ENCODE measurements at regions not wholly inside any gene's neighbourhood (a gene's known extent, or its start where the extent isn't known, plus 50 kb on each side); places are given as distances from the start of the nearest gene placed in this dataset.
"Not testable (repeated sequence)": the region's sequence is repeated elsewhere in the genome, so short reads cannot be mapped to it uniquely, and the experiment has no call there.

DNA sequence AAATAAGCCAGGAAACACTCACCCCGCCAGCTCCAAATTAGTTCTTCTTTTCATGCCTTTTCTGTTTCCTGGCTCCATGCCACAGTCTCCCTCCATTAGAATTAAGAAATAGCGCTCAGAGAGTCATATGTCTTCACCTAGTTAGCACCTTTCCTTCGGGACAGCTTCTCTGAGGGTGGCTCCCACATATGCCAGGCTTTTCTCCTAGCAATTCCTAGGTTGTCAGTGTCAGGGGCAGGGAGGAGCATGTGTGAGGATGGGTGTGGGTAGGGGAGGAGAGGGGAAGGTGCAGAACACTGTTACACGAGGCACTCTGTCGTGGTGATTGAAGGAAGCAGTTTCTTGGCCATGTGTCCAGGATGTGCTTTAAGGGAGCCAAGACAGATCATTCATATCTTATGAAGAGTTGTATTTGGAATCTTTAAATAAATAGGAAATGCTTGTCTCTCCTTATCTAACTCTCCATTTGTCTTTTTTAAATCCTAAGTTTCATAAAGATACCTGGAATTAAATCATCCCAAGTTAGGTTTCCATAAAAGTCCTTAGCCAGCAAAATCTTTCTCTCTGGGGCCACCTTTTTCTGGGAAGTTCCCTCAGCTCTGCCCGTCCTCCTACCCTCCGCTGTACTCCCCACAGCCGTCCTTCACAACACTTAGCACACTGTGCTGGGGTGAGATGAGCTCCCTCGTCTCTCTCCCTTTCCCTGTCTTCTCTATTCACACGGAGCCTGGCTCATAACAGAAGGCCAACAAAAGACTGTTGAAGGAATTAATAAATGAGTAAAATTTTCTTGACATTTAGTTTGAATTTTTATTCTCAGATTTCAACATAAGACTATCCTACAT is 361.0 kb downstream of the CD83 start:
- intact Hi-C loops (cut with micrococcal nuclease): no loop called here
- peaks cover 0 to 4% of the 10 kb centered on the region in 2 donors for H3K36me3 Mint-ChIP-seq
- H3K9me3 Mint-ChIP-seq: peaks cover 3 to 12% (median 5%) of the 10 kb centered on the region in 8 donors

GRCh38 chr6:14481946-14482345 is 364.4 kb downstream of the CD83 start:
- H3K4me3 ChIP-seq (ENCODE audit: low read length in 2 of 2); H3K27me3 Mint-ChIP-seq; CTCF ChIA-PET (ENCODE audit: partially characterized antibody); H3K27ac Mint-ChIP-seq; H3K4me1 ChIP-seq (ENCODE audit: insufficient read depth, low read length); POLR2A ChIA-PET (ENCODE audit: partially characterized antibody); H3K36me3 ChIP-seq (ENCODE audit: insufficient read depth, low read length); H3K27me3 ChIP-seq (ENCODE audit: insufficient read depth, low read length); H3K9me3 ChIP-seq (ENCODE audit: control insufficient read depth in 1 of 2, low read length in 2 of 2); H3K4me3 Mint-ChIP-seq; DNase-seq; H3K4me1 Mint-ChIP-seq; intact Hi-C loops (cut with micrococcal nuclease); H3K27ac ChIP-seq (ENCODE audit: low read depth, low read length); H3K36me3 Mint-ChIP-seq: not testable (repeated sequence)
- H3K9me3 Mint-ChIP-seq: peaks cover 3 to 17% (median 6%) of the 10 kb centered on the region in 8 donors

More for the DNA sequence above, 361.0 kb downstream of the CD83 start:
- H3K27me3 Mint-ChIP-seq: no peaks in the 10 kb centered on the region
- Histone ChIP-seq H3K4me3 (ENCODE audit: low read length in 2 of 2) (no peak overlapping the region), H3K27ac (ENCODE audit: low read depth, low read length) (no peak overlapping the region), H3K36me3 (ENCODE audit: insufficient read depth, low read length) (no peaks in the 10 kb centered on the region), H3K27me3 (ENCODE audit: insufficient read depth, low read length) (no peaks in the 10 kb centered on the region), H3K9me3 (ENCODE audit: control insufficient read depth in 1 of 2, low read length in 2 of 2) (no peaks in the 10 kb centered on the region), H3K4me1 (ENCODE audit: insufficient read depth, low read length) (peaks cover 4% of the 10 kb centered on the region)
- no peak for DNase-seq
- no peak overlapping the region for H3K27ac Mint-ChIP-seq
- CTCF ChIA-PET (ENCODE audit: partially characterized antibody): interaction anchor here (1.1 kb wide), 1 partner anchor 10 kb away, joined by 3 read pairs; no protein-coding TSS in a partner anchor
- H3K4me1 Mint-ChIP-seq: no peaks in the 10 kb centered on the region
- POLR2A ChIA-PET (ENCODE audit: partially characterized antibody): no interaction called here
- no peak overlapping the region for H3K4me3 Mint-ChIP-seq

GRCh38 chr6:14487625-14488024 is 370.1 kb downstream of the CD83 start:
- DNase-seq: no peak
- Histone ChIP-seq H3K4me1 (ENCODE audit: insufficient read depth, low read length) (no peaks in the 10 kb centered on the region), H3K27me3 (ENCODE audit: insufficient read depth, low read length) (no peaks in the 10 kb centered on the region), H3K9me3 (ENCODE audit: control insufficient read depth in 1 of 2, low read length in 2 of 2) (no peaks in the 10 kb centered on the region), H3K36me3 (ENCODE audit: insufficient read depth, low read length) (no peaks in the 10 kb centered on the region), H3K27ac (ENCODE audit: low read depth, low read length) (no peak overlapping the region), H3K4me3 (ENCODE audit: low read length in 2 of 2) (no peak overlapping the region)
- Mint-ChIP-seq H3K4me3 (no peak overlapping the region), H3K36me3 (no peaks in the 10 kb centered on the region), H3K4me1 (no peaks in the 10 kb centered on the region), H3K27ac (no peak overlapping the region), H3K27me3 (no peaks in the 10 kb centered on the region), H3K9me3 (peaks cover 0 to 8% (median 0%) of the 10 kb centered on the region in 8 donors)
- intact Hi-C loops (cut with micrococcal nuclease): no loop called here
- ChIA-PET CTCF (ENCODE audit: partially characterized antibody) (no interaction called here), POLR2A (ENCODE audit: partially characterized antibody) (interaction anchor here (0.9 kb wide), 1 partner anchor 33 kb away, joined by 3 read pairs; no protein-coding TSS in a partner anchor)

GRCh38 chr6:14488180-14488579 is 370.6 kb downstream of the CD83 start:
- Histone ChIP-seq H3K4me1 (ENCODE audit: insufficient read depth, low read length) (no peaks in the 10 kb centered on the region), H3K9me3 (ENCODE audit: control insufficient read depth in 1 of 2, low read length in 2 of 2) (no peaks in the 10 kb centered on the region), H3K27me3 (ENCODE audit: insufficient read depth, low read length) (no peaks in the 10 kb centered on the region), H3K27ac (ENCODE audit: low read depth, low read length) (no peak overlapping the region), H3K36me3 (ENCODE audit: insufficient read depth, low read length) (no peaks in the 10 kb centered on the region), H3K4me3 (ENCODE audit: low read length in 2 of 2) (no peak overlapping the region)
- Mint-ChIP-seq H3K4me1 (no peaks in the 10 kb centered on the region), H3K9me3 (peaks cover 0 to 6% (median 0%) of the 10 kb centered on the region in 8 donors), H3K27me3 (no peaks in the 10 kb centered on the region), H3K4me3 (no peak overlapping the region), H3K27ac (no peak overlapping the region), H3K36me3 (no peaks in the 10 kb centered on the region)
- no peak for DNase-seq
- CTCF ChIA-PET (ENCODE audit: partially characterized antibody): interaction anchor here (1.5 kb wide), 1 partner anchor 9 kb away, joined by 3 read pairs; no protein-coding TSS in a partner anchor
- intact Hi-C loops (cut with micrococcal nuclease): no loop called here
- POLR2A ChIA-PET (ENCODE audit: partially characterized antibody): interaction anchor here (0.9 kb wide), 1 partner anchor 34 kb away, joined by 3 read pairs; no protein-coding TSS in a partner anchor

DNA sequence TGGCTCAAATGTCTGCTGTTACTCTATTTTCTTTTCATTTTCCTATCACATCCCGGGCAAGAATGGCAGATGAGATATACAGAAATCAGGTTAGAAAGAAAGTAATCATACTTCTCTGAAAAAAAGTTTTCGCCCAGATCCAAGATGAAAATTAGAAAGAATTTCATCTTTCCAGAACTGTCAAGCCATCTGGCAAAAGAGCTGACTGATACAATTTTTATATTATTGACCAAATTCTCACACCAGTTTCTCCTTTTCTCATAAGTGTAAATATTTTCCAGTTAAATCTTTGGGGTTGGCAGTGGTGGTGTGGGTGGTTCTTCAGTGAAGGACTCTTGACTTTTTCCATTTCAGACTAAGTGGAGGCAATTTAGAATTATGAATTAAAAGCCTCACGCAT is 371.9 kb downstream of the CD83 start:
- H3K4me3 ChIP-seq (ENCODE audit: low read length in 2 of 2): no peak overlapping the region
- Mint-ChIP-seq H3K27ac (no peak overlapping the region), H3K4me1 (no peaks in the 10 kb centered on the region), H3K4me3 (no peak overlapping the region), H3K27me3 (no peaks in the 10 kb centered on the region), H3K9me3 (peaks cover 0 to 4% (median 0%) of the 10 kb centered on the region in 8 donors), H3K36me3 (no peaks in the 10 kb centered on the region)
- H3K27me3 ChIP-seq (ENCODE audit: insufficient read depth, low read length): no peaks in the 10 kb centered on the region
- no peaks in the 10 kb centered on the region for H3K4me1 ChIP-seq (ENCODE audit: insufficient read depth, low read length)
- no peak for DNase-seq
- CTCF ChIA-PET (ENCODE audit: partially characterized antibody): interaction anchor here (1.5 kb wide), 1 partner anchor 10 kb away, joined by 3 read pairs; no protein-coding TSS in a partner anchor
- intact Hi-C loops (cut with micrococcal nuclease): no loop called here
- H3K27ac ChIP-seq (ENCODE audit: low read depth, low read length): no peak overlapping the region
- no peaks in the 10 kb centered on the region for H3K9me3 ChIP-seq (ENCODE audit: control insufficient read depth in 1 of 2, low read length in 2 of 2)
- no peaks in the 10 kb centered on the region for H3K36me3 ChIP-seq (ENCODE audit: insufficient read depth, low read length)
- POLR2A ChIA-PET (ENCODE audit: partially characterized antibody): no interaction called here

DNA sequence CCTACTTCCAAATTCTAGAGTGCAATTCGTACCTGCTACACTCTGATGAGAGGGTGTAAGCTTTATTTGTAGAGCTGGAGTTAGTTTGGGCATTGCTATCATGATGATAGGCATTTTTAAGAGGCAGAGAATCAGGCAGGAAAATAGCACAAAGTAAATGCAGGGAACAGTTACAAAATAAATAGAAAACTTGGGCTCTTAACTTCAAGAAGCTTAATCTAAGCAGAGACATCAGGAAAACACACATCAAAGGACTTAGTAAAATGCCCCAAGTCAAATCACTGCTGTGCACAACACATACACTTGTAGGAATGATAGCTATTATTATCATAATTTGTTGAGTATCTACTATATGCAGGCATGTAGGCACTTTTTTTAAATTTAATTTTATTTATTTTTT is 381.2 kb downstream of the CD83 start:
- no peak overlapping the region for H3K27ac Mint-ChIP-seq
- no peaks in the 10 kb centered on the region for H3K9me3 ChIP-seq (ENCODE audit: control insufficient read depth in 1 of 2, low read length in 2 of 2)
- no peak overlapping the region for H3K4me3 Mint-ChIP-seq
- POLR2A ChIA-PET (ENCODE audit: partially characterized antibody): no interaction called here
- H3K4me1 ChIP-seq (ENCODE audit: insufficient read depth, low read length): no peaks in the 10 kb centered on the region
- no peak for DNase-seq
- H3K27ac ChIP-seq (ENCODE audit: low read depth, low read length): no peak overlapping the region
- no peak overlapping the region for H3K4me3 ChIP-seq (ENCODE audit: low read length in 2 of 2)
- CTCF ChIA-PET (ENCODE audit: partially characterized antibody): interaction anchor here (0.5 to 0.6 kb wide), 2 partner anchors 8 to 988 kb away, joined by 3 read pairs; no protein-coding TSS in a partner anchor
- H3K27me3 ChIP-seq (ENCODE audit: insufficient read depth, low read length): no peaks in the 10 kb centered on the region
- intact Hi-C loops (cut with micrococcal nuclease): no loop called here
- no peaks in the 10 kb centered on the region for H3K4me1 Mint-ChIP-seq
- peaks cover 0 to 12% (median 2%) of the 10 kb centered on the region in 8 donors for H3K9me3 Mint-ChIP-seq
- no peaks in the 10 kb centered on the region for H3K36me3 Mint-ChIP-seq
- no peaks in the 10 kb centered on the region for H3K27me3 Mint-ChIP-seq
- no peaks in the 10 kb centered on the region for H3K36me3 ChIP-seq (ENCODE audit: insufficient read depth, low read length)

DNA sequence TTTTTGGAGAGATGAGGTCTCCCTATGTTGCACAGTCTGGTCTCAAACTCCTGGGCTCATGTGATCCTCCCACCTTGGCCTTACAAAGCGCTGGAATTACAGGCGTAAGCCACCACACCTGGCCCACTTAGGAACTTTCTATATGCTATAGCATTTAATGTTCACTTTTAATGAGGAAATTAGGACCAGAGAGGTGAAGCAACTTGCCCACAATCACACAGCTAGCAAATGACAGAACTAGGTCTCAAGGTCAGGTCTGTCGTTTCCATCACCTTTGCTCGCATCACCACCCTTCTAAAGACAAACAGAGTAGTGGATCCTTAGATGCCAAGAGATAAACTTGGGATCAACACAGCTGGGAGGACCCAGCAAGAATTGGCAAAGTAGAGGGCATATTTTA is 381.7 kb downstream of the CD83 start:
- intact Hi-C loops (cut with micrococcal nuclease): no loop called here
- no peak for DNase-seq
- Mint-ChIP-seq H3K36me3 (no peaks in the 10 kb centered on the region), H3K4me1 (no peaks in the 10 kb centered on the region), H3K4me3 (no peak overlapping the region), H3K9me3 (peaks cover 0 to 12% (median 3%) of the 10 kb centered on the region in 8 donors), H3K27me3 (no peaks in the 10 kb centered on the region), H3K27ac (no peak overlapping the region)
- Histone ChIP-seq H3K27ac (ENCODE audit: low read depth, low read length) (no peak overlapping the region), H3K36me3 (ENCODE audit: insufficient read depth, low read length) (no peaks in the 10 kb centered on the region), H3K9me3 (ENCODE audit: control insufficient read depth in 1 of 2, low read length in 2 of 2) (no peaks in the 10 kb centered on the region), H3K4me3 (ENCODE audit: low read length in 2 of 2) (no peak overlapping the region), H3K27me3 (ENCODE audit: insufficient read depth, low read length) (no peaks in the 10 kb centered on the region), H3K4me1 (ENCODE audit: insufficient read depth, low read length) (no peaks in the 10 kb centered on the region)
- ChIA-PET POLR2A (ENCODE audit: partially characterized antibody) (no interaction called here), CTCF (ENCODE audit: partially characterized antibody) (interaction anchor here (0.5 kb wide), 1 partner anchor 987 kb away, joined by 3 read pairs; no protein-coding TSS in a partner anchor)
